Fibroblast of lung (primary cell): ENCODE measurements at regions not wholly inside any gene's neighbourhood (a gene's known extent, or its start where the extent isn't known, plus 50 kb on each side); places are given as distances from the start of the nearest gene placed in this dataset.

ENCODE experiments used
- DNase-seq, 2 donors: peaks; one replicate each; pipeline versions ENCODE4 v3.0.0 to v3.0.0-alpha.2; 2010; ENCODE audit warnings: low read depth in 2 of 2
- H2AFZ ChIP-seq: 2 replicates; pipeline ENCODE4 v1.5.1; 2012; ENCODE audit warnings: low read length, control low read depth, inconsistent platforms
- H3K27ac ChIP-seq: 2 replicates; pipeline ENCODE4 v1.5.1; 2011; ENCODE audit warnings: low read length, control low read depth; ENCODE audit not compliant: insufficient read depth
- H3K27me3 ChIP-seq: 2 replicates; pipeline ENCODE4 v1.5.1; 2011; ENCODE audit warnings: mild to moderate bottlenecking, low read length; ENCODE audit not compliant: control insufficient read depth, insufficient read depth
- H3K36me3 ChIP-seq: 2 replicates; pipeline ENCODE4 v1.5.1; 2011; ENCODE audit warnings: low read length; ENCODE audit not compliant: control insufficient read depth, insufficient read depth
- H3K4me1 ChIP-seq: 2 replicates; pipeline ENCODE4 v1.5.1; 2011; ENCODE audit warnings: low read length; ENCODE audit not compliant: control insufficient read depth, insufficient read depth; ENCODE audit errors: extremely low read depth
- H3K4me2 ChIP-seq: 2 replicates; pipeline ENCODE4 v1.5.1; 2011; ENCODE audit warnings: low read length, control low read depth; ENCODE audit not compliant: insufficient read depth; ENCODE audit errors: extremely low read depth
- H3K4me3 ChIP-seq, 4 experiments: fragments of 200-600 bp in 1 of 4; sonication (generic) in 1 of 4; replicated peaks in 1 of 4; 2 replicates each; pipeline ENCODE4 v1.5.1; 2011 to 2016; ENCODE audit warnings: low read length in 4 of 4, low read depth in 3 of 4, mild to moderate bottlenecking in 3 of 4, control low read depth in 2 of 4, inconsistent platforms in 1 of 4, mixed read lengths in 1 of 4; ENCODE audit not compliant: insufficient read depth in 1 of 4; ENCODE audit errors: control extremely low read depth in 1 of 4
- H3K79me2 ChIP-seq: 2 replicates; pipeline ENCODE4 v1.5.1; 2012; ENCODE audit warnings: mild to moderate bottlenecking, low read length, inconsistent platforms; ENCODE audit not compliant: control insufficient read depth, insufficient read depth
- H3K9ac ChIP-seq: 2 replicates; pipeline ENCODE4 v1.5.1; 2011; ENCODE audit warnings: mild to moderate bottlenecking, low read length, control low read depth; ENCODE audit not compliant: insufficient read depth
- H3K9me3 ChIP-seq: 2 replicates; pipeline ENCODE4 v1.5.1; 2012; ENCODE audit warnings: low read depth, low read length; ENCODE audit not compliant: control insufficient read depth, insufficient read depth
- H4K20me1 ChIP-seq: 2 replicates; pipeline ENCODE4 v1.5.1; 2011; ENCODE audit warnings: low read length; ENCODE audit not compliant: control insufficient read depth, insufficient read depth; ENCODE audit errors: extremely low read depth
- EZH2 ChIP-seq: IDR thresholded peaks from 2 replicates; pipeline ENCODE4 v1.5.1; 2012; ENCODE audit warnings: low read length, control low read depth, mild to moderate bottlenecking; ENCODE audit errors: missing control alignments
- TF ChIP-seq, protein P1 (sequence below), 2 donors: IDR thresholded peaks in 1 of 2; conservative IDR thresholded peaks in 1 of 2; 1 replicate in 1 of 2; 2 replicates in 1 of 2; pipeline ENCODE4 v1.5.1; 2011 to 2012; ENCODE audit warnings: low read length in 2 of 2, control low read depth in 1 of 2, inconsistent platforms in 1 of 2, low read depth in 1 of 2, mild to moderate bottlenecking in 1 of 2

DNA sequence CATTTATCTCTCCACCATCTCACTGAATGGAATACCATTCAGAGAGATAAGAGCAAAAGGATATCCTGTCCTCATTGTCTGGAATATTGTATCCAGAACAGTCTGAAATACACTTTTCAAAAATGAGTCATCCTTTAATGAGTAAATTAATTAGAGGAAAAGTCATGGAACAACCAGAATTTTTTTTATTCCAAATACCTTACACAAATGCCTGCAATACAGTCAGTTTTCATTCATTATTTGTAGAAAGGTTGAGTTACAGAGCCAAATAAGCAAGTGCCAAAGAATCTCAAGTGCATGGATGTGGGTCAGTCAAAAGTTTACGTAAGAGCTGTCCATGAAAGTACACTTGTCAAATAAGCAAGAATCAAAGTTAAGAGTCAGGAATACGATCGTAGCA lies 482.6 kb downstream of the IPMK start:
- Histone ChIP-seq H3K4me3 (no peak overlapping the region), H3K79me2 (no peaks in the 10 kb centered on the region), H3K36me3 (no peaks in the 10 kb centered on the region), H3K4me2 (no peak overlapping the region), H3K27me3 (no peaks in the 10 kb centered on the region), H4K20me1 (no peaks in the 10 kb centered on the region), H3K27ac (no peak overlapping the region), H3K9me3 (no peaks in the 10 kb centered on the region), H3K4me1 (no peaks in the 10 kb centered on the region), H3K9ac (no peak overlapping the region), H2AFZ (no peak overlapping the region)
- TF ChIP-seq EZH2, result no peak
- TF ChIP-seq, protein P1, sequence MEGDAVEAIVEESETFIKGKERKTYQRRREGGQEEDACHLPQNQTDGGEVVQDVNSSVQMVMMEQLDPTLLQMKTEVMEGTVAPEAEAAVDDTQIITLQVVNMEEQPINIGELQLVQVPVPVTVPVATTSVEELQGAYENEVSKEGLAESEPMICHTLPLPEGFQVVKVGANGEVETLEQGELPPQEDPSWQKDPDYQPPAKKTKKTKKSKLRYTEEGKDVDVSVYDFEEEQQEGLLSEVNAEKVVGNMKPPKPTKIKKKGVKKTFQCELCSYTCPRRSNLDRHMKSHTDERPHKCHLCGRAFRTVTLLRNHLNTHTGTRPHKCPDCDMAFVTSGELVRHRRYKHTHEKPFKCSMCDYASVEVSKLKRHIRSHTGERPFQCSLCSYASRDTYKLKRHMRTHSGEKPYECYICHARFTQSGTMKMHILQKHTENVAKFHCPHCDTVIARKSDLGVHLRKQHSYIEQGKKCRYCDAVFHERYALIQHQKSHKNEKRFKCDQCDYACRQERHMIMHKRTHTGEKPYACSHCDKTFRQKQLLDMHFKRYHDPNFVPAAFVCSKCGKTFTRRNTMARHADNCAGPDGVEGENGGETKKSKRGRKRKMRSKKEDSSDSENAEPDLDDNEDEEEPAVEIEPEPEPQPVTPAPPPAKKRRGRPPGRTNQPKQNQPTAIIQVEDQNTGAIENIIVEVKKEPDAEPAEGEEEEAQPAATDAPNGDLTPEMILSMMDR (conservative IDR thresholded peaks at IDR 0.05 in 1 of 2, IDR thresholded peaks at IDR 0.05 in 1 of 2; ENCODE audit: low read depth in 1 of 2, low read length in 2 of 2), result no peak
- peak in 1 of 2 donors; percentile 6 for DNase-seq

GRCh38 chr10:57776688-57777432 lies 490.8 kb downstream of the IPMK start:
- no peak overlapping the region for H3K4me3 ChIP-seq
- H3K27ac ChIP-seq, result no peak overlapping the region
- no peak for DNase-seq
- H3K79me2 ChIP-seq, result no peaks in the 10 kb centered on the region
- no peaks in the 10 kb centered on the region for H3K27me3 ChIP-seq
- H3K4me2 ChIP-seq, result no peak overlapping the region
- no peak for TF ChIP-seq EZH2
- TF ChIP-seq, protein P1 (conservative IDR thresholded peaks at IDR 0.05 in 1 of 2, IDR thresholded peaks at IDR 0.05 in 1 of 2; ENCODE audit: low read depth in 1 of 2, low read length in 2 of 2), result no peak
- H3K9ac ChIP-seq, result no peak overlapping the region
- no peaks in the 10 kb centered on the region for H3K36me3 ChIP-seq
- no peaks in the 10 kb centered on the region for H3K9me3 ChIP-seq
- H2AFZ ChIP-seq, result no peak overlapping the region
- no peaks in the 10 kb centered on the region for H4K20me1 ChIP-seq
- H3K4me1 ChIP-seq, result no peaks in the 10 kb centered on the region

DNA sequence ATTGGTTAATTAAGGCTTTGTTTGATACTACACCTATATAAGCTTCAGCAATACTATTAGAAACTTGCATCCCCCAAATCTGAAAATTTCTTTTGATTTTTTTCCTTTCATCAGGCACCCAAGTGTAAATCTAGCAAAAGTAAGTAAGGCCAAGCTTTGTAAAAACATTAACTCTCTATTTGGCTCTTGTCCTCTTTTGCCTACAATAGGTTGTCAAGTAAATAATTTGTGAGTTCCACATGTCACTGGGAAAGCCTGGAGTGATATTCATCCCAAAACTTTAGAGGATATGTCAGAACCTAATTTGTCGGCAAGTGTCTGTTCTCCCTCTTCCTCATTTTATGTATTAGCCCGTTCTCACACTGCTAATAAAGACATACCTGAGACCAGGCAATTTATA lies 492.4 kb downstream of the IPMK start:
- H3K27ac ChIP-seq, result no peak overlapping the region
- H3K4me3 ChIP-seq, result no peak overlapping the region
- no peak for TF ChIP-seq EZH2
- TF ChIP-seq, protein P1 (conservative IDR thresholded peaks at IDR 0.05 in 1 of 2, IDR thresholded peaks at IDR 0.05 in 1 of 2; ENCODE audit: low read depth in 1 of 2, low read length in 2 of 2), result no peak
- no peaks in the 10 kb centered on the region for H3K79me2 ChIP-seq
- no peaks in the 10 kb centered on the region for H3K4me1 ChIP-seq
- H3K9me3 ChIP-seq, result no peaks in the 10 kb centered on the region
- H4K20me1 ChIP-seq, result no peaks in the 10 kb centered on the region
- H2AFZ ChIP-seq, result no peak overlapping the region
- DNase-seq, result no peak
- no peak overlapping the region for H3K9ac ChIP-seq
- no peaks in the 10 kb centered on the region for H3K36me3 ChIP-seq
- no peaks in the 10 kb centered on the region for H3K27me3 ChIP-seq
- no peak overlapping the region for H3K4me2 ChIP-seq
